ENCODE measurements at regions not wholly inside any gene's neighbourhood (a gene's known extent, or its start where the extent isn't known, plus 50 kb on each side); places are given as distances from the start of the nearest gene placed in this dataset.

GRCh38 chr1:115233598-115233997 lies 104.5 kb downstream of the NGF start:
- no peak overlapping the region for H3K4me3 ChIP-seq
- no peaks in the 10 kb centered on the region for H3K9me3 ChIP-seq
- TF ChIP-seq CTCF (IDR thresholded peaks at IDR 0.05) (no peak), POLR2AphosphoS5 (IDR thresholded peaks at IDR 0.05) (peak in 3 of 4 donors; percentile 13 to 66 (median 64))
- peak; percentile 77 for DNase-seq
- WGBS, 2 donors: 36 to 49% methylated on average over 5 of the region's 5 CpGs
- intact Hi-C loops (cut with DNase I): no loop called here
- H3K27ac ChIP-seq: peak overlapping the region in 3 of 4 donors; percentile 24 to 60 (median 25)
- H3K36me3 ChIP-seq: no peaks in the 10 kb centered on the region
- H3K4me1 ChIP-seq: peaks cover 0 to 19% (median 8%) of the 10 kb centered on the region in 4 donors
- no peaks in the 10 kb centered on the region for H3K27me3 ChIP-seq

GRCh38 chr1:115230281-115230680 lies 107.8 kb downstream of the NGF start:
- no peak overlapping the region for H3K27ac ChIP-seq

GRCh38 chr1:115229016-115229415 lies 109.0 kb downstream of the NGF start:
- Histone ChIP-seq H3K27ac (no peak overlapping the region), H3K4me3 (no peak overlapping the region), H3K27me3 (no peaks in the 10 kb centered on the region), H3K9me3 (no peaks in the 10 kb centered on the region), H3K36me3 (no peaks in the 10 kb centered on the region), H3K4me1 (peaks cover 0 to 19% (median 7%) of the 10 kb centered on the region in 4 donors)
- 13 to 66% methylated on average over 1 of the region's 1 CpG for WGBS, 2 donors
- TF ChIP-seq CTCF (IDR thresholded peaks at IDR 0.05) (no peak), EP300 (IDR thresholded peaks at IDR 0.05) (no peak), POLR2AphosphoS5 (IDR thresholded peaks at IDR 0.05) (no peak), POLR2A (IDR thresholded peaks at IDR 0.05) (no peak)
- intact Hi-C loops (cut with DNase I): no loop called here
- DNase-seq: no peak

More at GRCh38 chr1:115230281-115230680, 107.8 kb downstream of the NGF start:
- Histone ChIP-seq H3K36me3 (no peaks in the 10 kb centered on the region), H3K27me3 (no peaks in the 10 kb centered on the region), H3K9me3 (no peaks in the 10 kb centered on the region), H3K4me1 (peaks cover 0 to 19% (median 8%) of the 10 kb centered on the region in 4 donors), H3K4me3 (no peak overlapping the region)
- intact Hi-C loops (cut with DNase I): no loop called here
- no peak for DNase-seq
- 10 to 43% methylated on average over 3 of the region's 3 CpGs for WGBS, 2 donors
- TF ChIP-seq POLR2A (IDR thresholded peaks at IDR 0.05) (no peak), EP300 (IDR thresholded peaks at IDR 0.05) (no peak), POLR2AphosphoS5 (IDR thresholded peaks at IDR 0.05) (no peak), CTCF (IDR thresholded peaks at IDR 0.05) (no peak)

GRCh38 chr1:115228191-115228590 lies 109.9 kb downstream of the NGF start:
- no peak for TF ChIP-seq EP300 (IDR thresholded peaks at IDR 0.05)
- TF ChIP-seq CTCF (IDR thresholded peaks at IDR 0.05): no peak
- no peak for TF ChIP-seq POLR2A (IDR thresholded peaks at IDR 0.05)
- TF ChIP-seq POLR2AphosphoS5 (IDR thresholded peaks at IDR 0.05): no peak
- H3K9me3 ChIP-seq: no peaks in the 10 kb centered on the region
- H3K4me1 ChIP-seq: peaks cover 0 to 12% (median 3%) of the 10 kb centered on the region in 4 donors
- intact Hi-C loops (cut with DNase I): no loop called here
- no peaks in the 10 kb centered on the region for H3K36me3 ChIP-seq
- WGBS, 2 donors: 42 to 84% methylated on average over 4 of the region's 4 CpGs
- H3K4me3 ChIP-seq: no peak overlapping the region
- no peak overlapping the region for H3K27ac ChIP-seq
- no peak for DNase-seq
- H3K27me3 ChIP-seq: no peaks in the 10 kb centered on the region

Measured in sigmoid colon (tissue), 6 donors.